Tibial nerve (tissue), 4 donors: ENCODE measurements at regions not wholly inside any gene's neighbourhood (a gene's known extent, or its start where the extent isn't known, plus 50 kb on each side); places are given as distances from the start of the nearest gene placed in this dataset.

Source experiments
- CTCF ChIP-seq, 5 experiments: fragments of 200-600 bp in 3 of 5; fragments of 450-650 bp in 2 of 5; sonication (generic) in 3 of 5; IDR thresholded peaks; one replicate each; pipeline ENCODE4 v1.5.1; 2016 to 2019; ENCODE audit warnings: antibody characterized with exemption in 5 of 5, mild to moderate bottlenecking in 3 of 5, moderate library complexity in 2 of 5
- EP300 ChIP-seq, 2 donors: sonication (generic); formaldehyde crosslinking; IDR thresholded peaks; one replicate each; pipeline ENCODE4 v1.6.1; 2017; ENCODE audit warnings: antibody characterized with exemption in 2 of 2, mild to moderate bottlenecking in 1 of 2
- POLR2A ChIP-seq, 2 donors: fragments of 450-650 bp; IDR thresholded peaks; one replicate each; pipeline ENCODE4 v1.6.1; 2017; ENCODE audit warnings: antibody characterized with exemption in 2 of 2, mild to moderate bottlenecking in 2 of 2, moderate library complexity in 2 of 2

- no peak for TF ChIP-seq EP300 (IDR thresholded peaks at IDR 0.05)
- no peak for TF ChIP-seq CTCF (IDR thresholded peaks at IDR 0.05)
- TF ChIP-seq POLR2A (IDR thresholded peaks at IDR 0.05), result no peak
Observed at GRCh38 chr5:173826086-173826427, 62.1 kb upstream of the CPEB4 start.
